AG04449 (cell line): ENCODE measurements at regions not wholly inside any gene's neighbourhood (a gene's known extent, or its start where the extent isn't known, plus 50 kb on each side); places are given as distances from the start of the nearest gene placed in this dataset.

Source experiments
- CTCF ChIA-PET: fragments of 350-600 bp; formaldehyde crosslinking; extraction: SDS; loops from one replicate; lab custom pipeline; 2021; ENCODE audit warnings: antibody characterized with exemption; lab: Yijun Ruan, JAX
- POLR2A ChIA-PET: fragments of 400-600, 350-600 bp; formaldehyde crosslinking; extraction: SDS; loops from one replicate; lab custom pipeline; 2020; ENCODE audit warnings: antibody characterized with exemption, inconsistent platforms; lab: Yijun Ruan, JAX
- DNase-seq: peaks from one replicate; pipeline ENCODE4 v3.0.0-alpha.2; 2010; ENCODE audit warnings: low read depth, low spot score
- H3K4me3 ChIP-seq: 2 replicates; pipeline ENCODE4 v1.5.1; 2011; ENCODE audit warnings: low read depth, mild to moderate bottlenecking, control low read depth, low read length
- CTCF ChIP-seq: IDR thresholded peaks from one replicate; pipeline ENCODE4 v1.5.1; 2011; ENCODE audit warnings: mild to moderate bottlenecking, moderate library complexity, low read length, control low read depth, inconsistent platforms; ENCODE audit not compliant: insufficient read depth; ENCODE audit errors: missing control alignments

DNA sequence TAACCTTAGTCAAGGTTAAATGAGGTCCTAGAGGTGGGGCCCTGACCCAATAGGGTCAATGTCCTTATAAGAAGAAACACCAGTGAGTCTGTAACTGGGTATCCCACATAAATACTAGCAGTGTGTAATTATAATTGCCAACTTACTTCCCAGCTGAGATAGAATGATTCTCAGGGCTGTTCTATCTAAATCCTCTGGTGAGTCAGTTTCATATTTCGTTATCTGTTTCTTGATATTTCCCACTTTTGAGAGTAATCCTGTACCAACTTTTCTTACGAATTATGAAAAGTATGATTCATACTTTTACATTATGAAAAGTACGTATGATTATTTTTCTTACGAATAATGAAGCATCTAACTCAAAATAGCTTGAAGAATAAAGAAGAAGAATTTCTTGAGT is 546.8 kb upstream of the NETO1 start:
- no peak for DNase-seq
- TF ChIP-seq CTCF: no peak
- POLR2A ChIA-PET: no interaction called here
- CTCF ChIA-PET: no interaction called here
- H3K4me3 ChIP-seq: no peak overlapping the region

GRCh38 chr18:73414069-73414468 is 546.3 kb upstream of the NETO1 start:
- CTCF ChIA-PET: no interaction called here
- no peak for TF ChIP-seq CTCF
- no peak overlapping the region for H3K4me3 ChIP-seq
- POLR2A ChIA-PET: no interaction called here
- DNase-seq: no peak

DNA sequence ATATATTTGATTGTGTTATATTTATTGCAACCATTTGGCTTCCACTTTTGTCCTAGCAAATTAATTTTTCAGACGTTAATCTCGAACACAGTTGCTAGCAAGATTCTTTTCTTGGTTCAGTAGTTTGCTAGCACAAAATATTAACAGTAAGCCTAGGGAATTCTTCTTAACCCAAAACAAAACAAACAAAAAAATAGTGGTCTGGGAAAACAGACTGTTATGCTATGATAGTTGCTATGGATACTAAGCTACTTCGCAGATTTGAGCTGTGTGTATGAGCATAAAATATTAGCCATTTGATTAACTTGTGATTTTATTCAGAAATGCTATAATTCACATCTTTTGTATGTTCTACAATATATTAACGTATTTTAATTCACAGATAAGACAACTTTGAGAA is 541.5 kb upstream of the NETO1 start:
- DNase-seq: no peak
- TF ChIP-seq CTCF: no peak
- ChIA-PET CTCF (no interaction called here), POLR2A (interaction anchor here (0.7 kb wide), 1 partner anchor 20 kb away, joined by 3 read pairs; no protein-coding TSS in a partner anchor)
- no peak overlapping the region for H3K4me3 ChIP-seq

GRCh38 chr18:73408469-73408868 is 540.7 kb upstream of the NETO1 start:
- ChIA-PET POLR2A (no interaction called here), CTCF (no interaction called here)
- no peak for DNase-seq
- H3K4me3 ChIP-seq: no peak overlapping the region
- TF ChIP-seq CTCF: no peak

- TF ChIP-seq CTCF: no peak
- POLR2A ChIA-PET: no interaction called here
- DNase-seq: no peak
- CTCF ChIA-PET: no interaction called here
- H3K4me3 ChIP-seq: no peak overlapping the region
Measured at GRCh38 chr18:73407506-73407905, 539.7 kb upstream of the NETO1 start.

- ChIA-PET CTCF (no interaction called here), POLR2A (no interaction called here)
- H3K4me3 ChIP-seq: no peak overlapping the region
- TF ChIP-seq CTCF: no peak
- DNase-seq: no peak
Measured at GRCh38 chr18:73384246-73384645, 516.5 kb upstream of the NETO1 start.

DNA sequence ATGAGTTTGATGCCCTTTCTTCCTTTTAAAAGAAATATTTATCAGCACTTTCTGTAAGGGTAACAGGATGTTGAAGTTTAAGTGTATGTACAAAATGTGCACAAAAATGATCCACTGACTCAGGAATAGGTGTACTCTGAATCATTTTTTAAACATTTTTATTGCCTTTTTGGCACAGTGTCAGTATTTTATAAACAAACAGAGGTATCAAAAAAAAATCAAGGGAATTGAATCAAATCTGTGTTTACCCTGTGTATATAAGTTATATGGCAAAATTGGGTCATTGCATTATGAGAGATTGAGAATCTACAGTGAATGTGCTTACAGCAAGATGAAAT is 513.9 kb upstream of the NETO1 start:
- no peak for DNase-seq
- no peak for TF ChIP-seq CTCF
- CTCF ChIA-PET: no interaction called here
- no peak overlapping the region for H3K4me3 ChIP-seq
- POLR2A ChIA-PET: no interaction called here
